Ammon's horn (tissue), 1 donor: ENCODE measurements at regions not wholly inside any gene's neighbourhood (a gene's known extent, or its start where the extent isn't known, plus 50 kb on each side); places are given as distances from the start of the nearest gene placed in this dataset.

ENCODE experiments used
- DNase-seq: peaks from one replicate; pipeline ENCODE4 v3.0.0-alpha.2; 2016; ENCODE audit warnings: low spot score

DNA sequence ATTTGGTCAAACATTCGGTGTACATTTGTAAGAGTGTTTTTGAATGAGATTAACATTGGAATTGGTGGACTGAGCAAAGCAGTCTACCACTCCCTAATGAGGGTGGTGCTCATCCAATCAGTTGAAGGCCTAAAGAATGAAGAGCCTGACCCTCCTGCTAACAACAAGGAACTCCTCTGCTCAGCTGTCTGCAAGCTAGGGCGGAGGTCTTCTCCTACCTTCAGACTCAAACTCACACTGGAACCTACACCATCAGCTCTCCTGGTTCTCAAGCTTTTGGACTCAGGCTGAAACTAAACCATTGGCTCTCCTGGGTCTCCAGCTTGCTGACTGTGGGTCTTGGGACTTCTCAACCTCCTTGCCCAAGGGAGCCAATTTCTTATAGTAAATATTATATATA lies 55.5 kb upstream of the NPAS2 start:
- no peak for DNase-seq

DNA sequence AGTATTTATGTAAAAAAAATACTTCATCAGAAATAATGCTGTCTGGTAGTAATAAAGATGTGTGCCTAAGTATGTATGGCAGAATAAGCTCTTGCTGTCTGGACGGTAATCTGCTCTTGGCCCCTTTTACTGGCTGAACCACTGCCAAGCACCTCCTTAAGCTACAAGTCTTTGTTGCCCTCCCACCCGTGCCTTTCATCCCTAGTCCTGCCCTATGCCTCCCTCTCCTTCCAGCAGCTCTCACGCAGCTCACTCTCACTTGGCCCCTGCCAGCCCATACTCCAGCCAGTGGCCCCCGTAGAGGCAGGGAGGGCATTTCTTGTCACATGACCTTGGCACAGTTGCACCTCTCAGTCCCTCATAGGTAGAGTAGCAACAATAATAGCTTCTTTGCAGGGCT lies 54.5 kb upstream of the NPAS2 start:
- DNase-seq = no peak

GRCh38 chr2:100766256-100766655 lies 53.7 kb upstream of the NPAS2 start:
- no peak for DNase-seq

- no peak for DNase-seq
These were observed 53.1 kb upstream of the NPAS2 start for GRCh38 chr2:100766806-100767205.

DNA sequence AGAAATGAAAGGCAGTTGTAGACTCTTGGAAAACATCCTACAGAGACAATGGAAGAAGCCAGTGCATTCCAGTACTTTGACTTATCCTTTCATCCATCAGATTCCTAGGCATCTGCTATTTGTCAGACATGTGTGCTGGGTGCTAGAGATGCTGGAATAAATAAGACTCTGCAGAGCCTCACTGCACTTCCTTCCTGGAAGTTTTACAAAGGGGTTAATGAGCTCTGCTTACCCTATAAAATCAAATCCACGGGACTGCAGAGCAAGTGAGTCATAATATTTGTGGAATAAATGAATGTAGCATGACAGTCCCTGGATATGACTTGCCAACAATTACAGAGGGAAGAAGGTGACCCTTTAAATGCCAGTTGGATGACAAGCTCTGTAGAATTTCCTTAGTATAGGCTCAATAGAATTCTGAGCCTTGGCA lies 52.7 kb upstream of the NPAS2 start:
- no peak for DNase-seq

DNA sequence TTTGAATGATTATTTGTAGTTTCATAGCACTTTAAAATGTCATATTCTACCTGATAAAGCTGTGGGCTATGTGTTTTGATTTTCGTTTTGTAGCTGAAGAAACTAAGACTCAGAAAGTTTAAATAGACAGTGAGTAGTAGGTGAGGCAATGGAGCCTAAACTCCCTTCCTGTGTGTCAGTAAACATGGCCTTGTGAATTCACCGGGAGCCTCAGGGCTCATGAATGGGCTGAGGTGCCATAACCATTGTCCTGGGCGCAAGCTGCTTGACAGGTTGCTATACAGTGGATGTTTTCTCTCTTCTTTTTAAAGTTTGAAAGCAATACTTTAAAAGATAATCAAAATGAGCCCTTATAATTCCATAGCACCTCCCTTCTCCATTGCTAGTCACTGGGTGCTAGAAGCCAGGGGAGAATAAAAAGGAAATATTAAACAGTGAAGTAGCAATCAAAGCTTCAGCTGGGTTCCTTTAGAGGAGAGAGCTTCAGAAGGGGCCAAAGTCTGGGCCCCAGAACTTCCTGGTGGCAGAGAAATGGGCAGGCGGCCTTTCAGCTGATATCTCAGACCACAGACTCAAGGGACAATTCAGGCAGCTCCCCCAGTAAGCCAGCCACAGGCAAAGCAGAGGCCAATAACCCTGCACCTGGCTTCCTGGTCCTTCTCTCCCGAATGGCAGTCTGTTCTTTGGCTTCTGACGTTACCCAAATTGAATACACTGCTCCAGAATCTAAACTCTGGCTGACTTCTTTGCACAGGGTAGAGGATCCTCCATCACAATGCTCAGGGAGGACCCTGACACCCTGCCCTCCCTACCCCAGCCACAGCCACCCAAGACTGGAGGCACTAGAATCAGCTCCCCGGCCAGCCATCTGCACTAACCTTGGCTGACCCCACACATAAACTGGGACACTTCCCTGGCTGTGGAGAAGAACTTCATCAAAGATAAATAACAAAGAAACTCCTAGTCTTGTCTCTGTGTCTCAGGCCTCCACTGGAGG lies 51.8 kb upstream of the NPAS2 start:
- no peak for DNase-seq
